ENCODE measurements at regions not wholly inside any gene's neighbourhood (a gene's known extent, or its start where the extent isn't known, plus 50 kb on each side); places are given as distances from the start of the nearest gene placed in this dataset.

DNA sequence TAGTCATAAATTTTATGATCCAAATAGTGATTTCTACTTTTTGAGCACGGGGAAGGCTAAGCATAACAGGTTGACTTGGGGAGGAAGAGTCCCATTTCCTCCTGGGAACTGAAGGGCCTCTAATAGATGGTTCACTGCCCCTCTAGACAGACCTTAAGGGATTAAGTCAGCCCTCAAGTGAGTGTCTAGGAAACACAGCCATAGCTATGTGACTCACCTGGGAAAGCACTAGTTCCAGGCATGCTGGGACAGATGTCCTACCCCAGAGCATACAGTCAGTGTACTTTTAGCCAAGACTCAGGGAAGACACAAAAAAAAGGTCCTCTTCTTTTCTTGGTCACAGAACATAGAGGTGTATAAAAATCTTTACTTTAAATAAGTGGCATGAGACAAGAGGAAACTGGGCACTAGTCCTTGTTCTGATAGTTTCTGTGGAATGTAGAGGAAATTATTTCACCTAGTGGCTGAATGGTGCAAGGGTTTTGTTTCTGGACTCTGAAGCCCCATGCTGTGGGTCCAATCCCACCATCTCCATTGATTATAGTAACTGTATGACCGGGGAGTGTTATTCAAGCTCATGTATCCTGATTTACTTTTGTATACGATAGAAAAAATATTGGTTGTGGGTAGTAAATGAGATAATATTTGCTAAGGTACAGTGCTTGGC, 86.0 kb downstream of the NREP start:
- WGBS, 2 donors: 42 to 53% methylated on average over 3 of the region's 3 CpGs
- Histone ChIP-seq H3K4me1 (peaks cover 0 to 31% (median 0%) of the 10 kb centered on the region in 3 donors), H3K9me3 (no peaks in the 10 kb centered on the region), H3K4me3 (no peak overlapping the region), H3K36me3 (no peaks in the 10 kb centered on the region), H3K27ac (peak overlapping the region; percentile 21 to 74 (median 68)), H3K27me3 (no peaks in the 10 kb centered on the region)
- intact Hi-C loops (cut with DNase I): no loop called here
- DNase-seq: no peak
- no peak for TF ChIP-seq POLR2A (IDR thresholded peaks at IDR 0.05)
- TF ChIP-seq CTCF (IDR thresholded peaks at IDR 0.05): peak in 3 of 6 experiments; percentile 12 to 50 (median 23)

DNA sequence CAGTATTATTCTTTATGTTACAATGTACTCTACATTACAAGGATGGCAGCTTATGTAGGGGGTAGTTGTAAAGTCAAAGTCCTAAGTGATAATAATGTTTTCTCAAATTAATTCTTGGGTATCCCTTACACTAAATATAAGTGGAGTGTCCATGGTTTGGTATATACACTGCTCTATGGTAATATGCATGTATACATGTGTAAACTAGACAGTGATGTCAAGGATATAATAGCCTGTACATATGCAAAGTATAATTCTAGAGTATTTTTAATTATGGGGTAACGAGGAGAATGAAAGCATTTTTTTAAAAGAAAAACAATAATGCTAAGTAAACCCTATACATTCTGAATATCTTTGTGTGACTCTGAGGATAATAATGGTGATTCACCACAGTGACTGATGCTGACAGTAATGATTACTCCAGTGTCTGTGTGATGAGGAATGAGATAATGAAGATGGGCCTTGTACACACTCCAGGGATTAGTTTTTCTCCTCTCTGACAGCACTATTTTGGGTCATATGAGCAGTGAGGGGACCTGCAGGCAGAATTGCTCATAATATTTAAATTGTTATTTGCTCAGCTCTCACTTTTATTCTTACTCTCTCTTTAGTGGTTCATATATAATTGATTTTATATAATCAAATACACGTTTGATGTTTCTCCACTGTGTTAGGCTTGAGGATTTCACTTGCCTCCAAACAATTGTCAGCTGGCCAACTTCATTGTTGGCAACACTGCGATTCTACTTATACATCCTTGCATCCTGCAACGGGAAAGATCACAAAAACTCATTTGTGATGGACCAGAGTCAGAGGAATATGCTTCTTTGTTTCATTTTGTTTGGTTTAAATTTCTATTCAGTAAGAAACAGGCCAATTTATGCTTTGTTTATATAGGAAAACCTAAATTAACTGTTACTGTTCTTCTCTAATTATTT, 88.2 kb downstream of the NREP start:
- intact Hi-C loops (cut with DNase I): no loop called here
- no peaks in the 10 kb centered on the region for H3K9me3 ChIP-seq
- peaks cover 0 to 27% (median 0%) of the 10 kb centered on the region in 3 donors for H3K4me1 ChIP-seq
- H3K27me3 ChIP-seq: no peaks in the 10 kb centered on the region
- H3K36me3 ChIP-seq: no peaks in the 10 kb centered on the region
- DNase-seq: no peak
- 34 to 44% methylated on average over 4 of the region's 4 CpGs for WGBS, 2 donors
- H3K27ac ChIP-seq: no peak overlapping the region
- TF ChIP-seq POLR2A (IDR thresholded peaks at IDR 0.05) (no peak), CTCF (IDR thresholded peaks at IDR 0.05) (no peak)
- no peak overlapping the region for H3K4me3 ChIP-seq

DNA sequence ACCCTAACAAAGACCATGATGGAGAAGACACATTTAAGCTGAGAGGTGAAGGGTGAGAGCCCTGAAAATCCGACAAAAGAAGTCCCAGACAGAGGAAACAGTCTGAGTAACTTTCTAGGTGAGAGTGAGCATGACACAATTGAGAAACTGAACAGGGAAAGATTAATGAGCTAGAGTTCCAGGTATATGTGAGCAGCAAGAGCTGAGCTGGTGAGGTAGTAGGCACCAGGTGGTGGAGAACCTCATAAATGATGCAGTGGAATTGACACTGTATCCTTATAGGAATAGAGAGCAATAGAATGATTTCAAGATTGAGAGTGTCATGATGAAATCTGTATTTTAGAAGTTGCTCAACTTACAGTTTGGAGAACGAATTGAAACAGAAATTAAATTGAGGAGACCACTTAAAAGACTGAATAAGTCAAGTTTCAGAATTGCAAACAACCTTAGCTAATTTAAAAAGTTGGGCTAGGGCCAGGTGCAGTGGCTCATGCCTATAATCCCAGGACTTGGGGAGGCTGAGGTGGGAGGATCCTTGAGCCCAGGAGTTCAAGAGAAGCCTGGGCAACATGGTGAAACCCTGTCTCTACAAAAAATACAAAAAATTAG, 89.8 kb downstream of the NREP start:
- Histone ChIP-seq H3K27ac (no peak overlapping the region), H3K4me3 (no peak overlapping the region), H3K9me3 (no peaks in the 10 kb centered on the region), H3K4me1 (peaks cover 0 to 24% (median 0%) of the 10 kb centered on the region in 3 donors), H3K27me3 (no peaks in the 10 kb centered on the region), H3K36me3 (no peaks in the 10 kb centered on the region)
- intact Hi-C loops (cut with DNase I): no loop called here
- TF ChIP-seq POLR2A (IDR thresholded peaks at IDR 0.05) (no peak), CTCF (IDR thresholded peaks at IDR 0.05) (no peak)
- whole genome bisulfite sequencing, 2 donors: 83 to 84% methylated on average over 2 of the region's 2 CpGs
- no peak for DNase-seq

DNA sequence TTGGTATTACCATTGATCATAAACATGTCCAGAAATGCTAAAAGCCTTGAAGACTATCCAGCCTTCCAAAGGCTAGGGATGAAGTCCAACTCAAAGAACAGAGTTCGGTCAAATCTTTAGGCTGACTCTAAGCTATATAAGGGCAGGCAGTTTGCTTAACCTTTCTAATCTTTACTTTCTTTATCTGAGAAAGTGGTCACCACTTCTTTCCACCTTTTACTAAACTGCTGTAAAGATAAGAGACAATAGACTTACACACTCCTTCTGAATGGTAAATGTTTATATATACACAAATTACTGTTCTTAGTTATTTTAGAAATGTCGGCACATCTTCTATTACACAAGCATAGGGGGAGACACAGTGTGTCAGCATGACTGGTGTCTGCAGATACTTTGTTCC, 100.4 kb downstream of the NREP start:
- intact Hi-C loops (cut with DNase I): no loop called here
- 84 to 85% methylated on average over 2 of the region's 2 CpGs for WGBS, 2 donors
- TF ChIP-seq POLR2A (IDR thresholded peaks at IDR 0.05) (no peak), CTCF (IDR thresholded peaks at IDR 0.05) (no peak)
- H3K4me1 ChIP-seq: no peaks in the 10 kb centered on the region
- H3K9me3 ChIP-seq: peaks cover 0 to 4% (median 0%) of the 10 kb centered on the region in 3 donors
- no peaks in the 10 kb centered on the region for H3K36me3 ChIP-seq
- H3K27ac ChIP-seq: no peak overlapping the region
- no peak for DNase-seq
- H3K27me3 ChIP-seq: no peaks in the 10 kb centered on the region
- H3K4me3 ChIP-seq: no peak overlapping the region
